GM12874 (cell line): ENCODE measurements at regions not wholly inside any gene's neighbourhood (a gene's known extent, or its start where the extent isn't known, plus 50 kb on each side); places are given as distances from the start of the nearest gene placed in this dataset.

ENCODE experiments used
- TF ChIP-seq, protein P1 (sequence below): IDR thresholded peaks from 2 replicates; pipeline ENCODE4 v1.5.1; 2011; ENCODE audit warnings: low read depth, mild to moderate bottlenecking, control low read depth, low read length, moderate library complexity; ENCODE audit not compliant: insufficient read depth

DNA sequence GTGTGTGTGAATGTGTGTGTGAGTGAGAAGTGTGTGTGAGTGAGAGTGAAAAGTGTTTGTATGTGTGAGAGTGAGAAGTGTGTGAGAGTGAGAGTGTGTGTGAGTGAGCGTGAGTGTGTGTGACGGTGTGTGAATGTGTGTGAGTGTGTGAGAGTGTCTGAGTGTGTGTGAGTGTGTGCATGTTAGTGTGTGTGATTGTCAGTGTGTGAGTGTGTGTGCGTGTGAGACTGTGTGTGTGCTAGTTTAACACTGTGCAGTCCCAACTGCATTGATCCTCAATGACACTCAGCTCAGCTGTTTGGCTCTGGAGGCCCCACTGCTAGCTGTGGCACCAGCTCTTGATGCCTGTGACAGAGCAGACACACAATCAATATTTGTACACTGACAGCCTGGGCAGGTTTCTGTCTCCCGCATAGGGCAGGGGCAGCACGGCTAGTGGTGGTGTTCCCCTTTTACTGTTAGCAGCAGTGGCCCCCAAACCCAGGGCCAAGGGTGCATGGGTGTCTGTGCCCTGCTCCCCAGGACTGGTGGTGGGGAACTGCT, 135.0 kb downstream of the INHBB start:
- TF ChIP-seq, protein P1, sequence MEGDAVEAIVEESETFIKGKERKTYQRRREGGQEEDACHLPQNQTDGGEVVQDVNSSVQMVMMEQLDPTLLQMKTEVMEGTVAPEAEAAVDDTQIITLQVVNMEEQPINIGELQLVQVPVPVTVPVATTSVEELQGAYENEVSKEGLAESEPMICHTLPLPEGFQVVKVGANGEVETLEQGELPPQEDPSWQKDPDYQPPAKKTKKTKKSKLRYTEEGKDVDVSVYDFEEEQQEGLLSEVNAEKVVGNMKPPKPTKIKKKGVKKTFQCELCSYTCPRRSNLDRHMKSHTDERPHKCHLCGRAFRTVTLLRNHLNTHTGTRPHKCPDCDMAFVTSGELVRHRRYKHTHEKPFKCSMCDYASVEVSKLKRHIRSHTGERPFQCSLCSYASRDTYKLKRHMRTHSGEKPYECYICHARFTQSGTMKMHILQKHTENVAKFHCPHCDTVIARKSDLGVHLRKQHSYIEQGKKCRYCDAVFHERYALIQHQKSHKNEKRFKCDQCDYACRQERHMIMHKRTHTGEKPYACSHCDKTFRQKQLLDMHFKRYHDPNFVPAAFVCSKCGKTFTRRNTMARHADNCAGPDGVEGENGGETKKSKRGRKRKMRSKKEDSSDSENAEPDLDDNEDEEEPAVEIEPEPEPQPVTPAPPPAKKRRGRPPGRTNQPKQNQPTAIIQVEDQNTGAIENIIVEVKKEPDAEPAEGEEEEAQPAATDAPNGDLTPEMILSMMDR: no peak

DNA sequence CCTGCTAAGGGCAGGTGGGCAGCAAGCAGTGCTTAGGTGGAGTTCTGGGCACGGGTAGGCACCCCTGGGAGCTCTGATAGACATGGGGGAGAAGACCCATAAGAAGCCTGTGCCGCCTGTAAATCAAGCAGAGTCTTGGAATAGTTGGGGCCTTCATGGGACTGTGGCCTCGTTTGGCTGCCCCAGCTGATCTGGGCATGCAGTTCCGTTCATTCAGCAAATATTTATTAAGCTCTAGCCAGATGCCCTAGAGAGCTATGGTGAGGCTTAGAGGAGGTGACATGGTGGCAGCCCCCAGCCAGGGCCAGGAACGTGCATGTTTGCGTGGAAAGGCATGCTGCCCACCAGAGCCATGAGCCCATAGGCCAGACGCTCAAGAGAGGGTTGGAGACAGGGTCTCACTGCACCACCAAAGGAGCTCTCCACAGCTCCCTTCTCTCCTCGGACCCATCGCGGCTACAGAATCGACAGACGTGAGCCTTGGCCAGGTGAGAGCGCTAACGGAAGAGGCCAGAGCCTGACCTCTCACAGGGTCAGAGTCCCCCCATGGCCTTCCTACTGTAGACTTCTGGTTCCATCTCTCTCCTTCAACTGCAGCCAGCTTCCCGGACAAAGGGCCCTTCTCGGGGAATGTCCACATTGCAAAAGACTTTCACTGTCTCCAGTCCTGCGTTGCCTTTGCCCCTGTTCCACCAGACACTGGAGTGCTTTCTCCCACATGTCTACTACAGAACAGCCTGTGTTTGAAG, 135.7 kb downstream of the INHBB start:
- TF ChIP-seq, protein P1: no peak

DNA sequence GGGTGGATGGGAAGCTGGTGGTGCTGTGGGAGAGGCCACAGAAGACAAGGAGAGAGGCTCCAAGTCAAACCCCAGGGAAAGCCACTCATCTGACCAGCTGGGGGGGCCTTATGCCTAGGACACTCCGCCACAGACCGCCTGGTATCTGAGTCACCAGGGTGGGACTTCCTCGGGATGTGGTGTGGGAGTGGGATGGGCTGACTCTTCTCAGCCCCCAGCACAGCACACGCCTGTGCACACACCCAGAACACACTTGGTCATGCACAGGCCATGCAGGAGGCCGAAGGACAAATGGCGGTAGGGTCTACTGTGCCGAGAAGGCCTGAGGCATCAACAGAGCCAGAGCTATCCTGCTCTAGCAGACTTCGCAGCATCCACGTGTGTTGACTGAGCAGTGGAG, 136.4 kb downstream of the INHBB start:
- TF ChIP-seq, protein P1: no peak

DNA sequence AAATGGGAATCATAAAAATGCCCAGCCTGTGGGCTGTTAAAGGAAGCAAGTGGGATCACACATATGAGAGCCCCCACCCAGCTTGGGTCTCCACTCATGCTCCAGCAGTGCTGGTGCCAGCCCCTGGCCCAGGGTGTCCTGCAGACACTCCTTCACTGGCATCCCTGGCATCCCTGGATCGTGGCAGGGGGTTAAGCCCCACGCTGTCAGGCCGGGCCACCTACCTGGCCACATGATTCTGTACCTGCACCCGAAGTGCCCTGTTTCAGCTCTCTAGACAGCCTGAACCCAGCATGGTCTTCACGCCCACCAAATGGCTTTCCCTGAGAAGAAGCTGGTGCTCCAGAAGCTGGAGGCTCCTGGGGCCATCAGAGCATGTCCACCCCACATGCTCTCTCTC, 137.4 kb downstream of the INHBB start:
- TF ChIP-seq, protein P1: no peak

DNA sequence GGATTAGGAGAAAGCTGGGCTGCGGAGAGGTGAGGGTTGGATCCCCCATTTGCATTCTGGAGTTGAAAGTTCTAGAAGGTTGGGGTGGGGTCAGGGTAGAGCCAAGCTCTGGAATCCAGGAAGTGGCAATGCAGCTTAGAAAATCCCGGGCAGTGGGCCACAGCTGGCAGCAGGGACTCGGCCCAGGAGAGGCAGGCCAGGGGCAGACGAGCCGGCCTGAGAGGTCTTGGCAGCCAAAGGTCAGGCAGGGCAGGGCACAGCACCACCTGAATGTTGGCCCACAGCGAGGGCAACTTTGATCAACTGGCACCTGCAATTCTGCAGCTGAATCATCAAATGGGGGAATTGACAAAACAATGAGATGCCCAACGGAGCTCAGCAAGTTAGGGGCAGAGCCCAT, 139.2 kb downstream of the INHBB start:
- TF ChIP-seq, protein P1: no peak

DNA sequence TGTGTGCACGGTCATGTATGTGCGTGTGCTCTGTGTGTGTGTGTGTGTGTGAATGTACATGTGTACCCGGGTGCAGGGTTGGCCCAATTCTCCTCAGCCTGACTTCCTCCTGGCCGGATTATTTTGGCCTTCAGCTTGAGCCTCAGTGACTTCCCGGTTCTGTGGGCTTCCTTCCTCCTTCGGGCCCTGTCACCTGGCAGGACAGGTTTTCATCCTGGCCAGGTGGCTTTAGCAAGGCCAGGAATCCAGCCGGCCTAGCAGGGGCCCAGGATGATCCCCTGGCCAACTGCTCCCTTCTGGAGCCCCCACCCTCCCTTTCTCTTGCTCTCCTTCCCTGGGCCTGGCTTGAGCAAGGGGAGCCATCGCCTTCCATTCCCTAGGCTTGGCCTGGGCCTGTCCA, 140.5 kb downstream of the INHBB start:
- TF ChIP-seq, protein P1: no peak

DNA sequence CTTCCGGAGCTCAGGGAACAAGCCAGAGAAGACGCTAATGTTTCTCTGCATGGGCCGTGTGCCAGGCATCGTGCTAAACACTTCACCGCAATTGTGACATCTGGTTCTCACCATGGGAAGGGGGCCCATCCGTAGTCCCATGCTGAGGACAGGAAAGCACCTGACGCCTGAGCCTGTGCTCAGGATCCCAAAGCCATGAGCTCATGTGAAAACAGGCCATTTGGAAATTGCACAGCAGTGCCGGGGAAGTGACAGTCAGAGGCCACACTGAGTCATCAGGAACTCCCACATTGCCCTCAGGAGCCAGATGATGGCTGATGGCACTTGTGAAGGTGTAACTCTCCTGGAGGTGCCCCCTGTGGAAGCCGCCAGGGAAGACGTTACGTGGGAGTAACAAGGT, 141.0 kb downstream of the INHBB start:
- TF ChIP-seq, protein P1: no peak
